Duodenal mucosa (tissue), 2 donors: ENCODE measurements at regions not wholly inside any gene's neighbourhood (a gene's known extent, or its start where the extent isn't known, plus 50 kb on each side); places are given as distances from the start of the nearest gene placed in this dataset.

ENCODE experiments used
- H3K27ac ChIP-seq: one replicate; pipeline ENCODE4 v1.7.0; 2013; ENCODE audit warnings: low read depth, low read length
- H3K27me3 ChIP-seq, 2 donors: one replicate each; pipeline ENCODE4 v1.7.0; 2013; ENCODE audit warnings: low read length in 2 of 2, control low read depth in 1 of 2; ENCODE audit not compliant: insufficient read depth in 2 of 2, control insufficient read depth in 1 of 2
- H3K36me3 ChIP-seq, 2 donors: one replicate each; pipeline ENCODE4 v1.7.0; 2013; ENCODE audit warnings: low read length in 2 of 2, control low read depth in 1 of 2; ENCODE audit not compliant: insufficient read depth in 2 of 2, control insufficient read depth in 1 of 2
- H3K4me1 ChIP-seq, 2 donors: one replicate each; pipeline ENCODE4 v1.7.0; 2013; ENCODE audit warnings: low read length in 2 of 2, control low read depth in 1 of 2; ENCODE audit not compliant: insufficient read depth in 2 of 2, control insufficient read depth in 1 of 2
- H3K4me3 ChIP-seq, 2 donors: one replicate each; pipeline ENCODE4 v1.7.0; 2013; ENCODE audit warnings: low read length in 2 of 2, low read depth in 1 of 2
- H3K9ac ChIP-seq, 2 donors: one replicate each; pipeline ENCODE4 v1.7.0; 2013; ENCODE audit warnings: low read length in 2 of 2, low read depth in 1 of 2
- H3K9me3 ChIP-seq, 2 donors: one replicate each; pipeline ENCODE4 v1.7.0; 2013; ENCODE audit warnings: low read length in 2 of 2, control low read depth in 1 of 2; ENCODE audit not compliant: control insufficient read depth in 1 of 2

DNA sequence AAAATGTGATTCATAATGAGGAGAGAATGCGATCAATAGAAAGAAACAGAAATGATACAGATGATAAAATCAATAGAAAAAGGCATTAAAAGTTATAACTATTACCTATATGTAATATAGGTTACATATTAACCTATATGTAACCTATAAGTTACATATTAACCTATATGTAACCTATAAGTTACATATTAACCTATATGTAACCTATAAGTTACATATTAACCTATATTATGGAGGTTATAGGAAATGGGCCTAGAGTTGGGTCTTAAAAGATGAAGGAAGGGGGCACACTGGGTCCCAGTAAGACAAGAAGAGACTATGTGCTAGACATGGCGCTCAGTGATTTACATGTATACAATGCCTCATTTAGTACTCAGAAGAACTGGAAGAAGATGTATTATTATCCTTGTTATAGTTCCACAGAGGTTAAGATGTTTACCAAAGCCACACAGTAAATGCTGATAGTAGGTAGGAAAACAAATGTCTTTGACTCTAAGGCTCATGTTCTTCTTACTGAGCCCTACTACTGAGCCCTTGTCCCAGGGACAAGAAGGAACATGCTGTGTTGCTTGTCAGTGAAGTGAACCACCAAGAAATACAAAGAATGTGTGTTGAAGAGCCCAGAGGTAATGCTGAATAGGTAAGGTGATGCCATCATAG is 444.6 kb upstream of the PLXNA2 start:
- Histone ChIP-seq H3K27ac (no peak overlapping the region), H3K4me1 (peaks cover 0 to 8% of the 10 kb centered on the region in 2 donors), H3K4me3 (no peak overlapping the region), H3K9me3 (no peaks in the 10 kb centered on the region), H3K9ac (no peak overlapping the region), H3K36me3 (no peaks in the 10 kb centered on the region), H3K27me3 (no peaks in the 10 kb centered on the region)

GRCh38 chr1:208691012-208691411 is 446.8 kb upstream of the PLXNA2 start:
- Histone ChIP-seq H3K4me1 (peaks cover 0 to 8% of the 10 kb centered on the region in 2 donors), H3K9ac (no peak overlapping the region), H3K27ac (no peak overlapping the region)

GRCh38 chr1:208709981-208710380 is 465.8 kb upstream of the PLXNA2 start:
- H3K4me1 ChIP-seq, result no peaks in the 10 kb centered on the region
- no peak overlapping the region for H3K27ac ChIP-seq
- H3K27me3 ChIP-seq, result no peaks in the 10 kb centered on the region
- no peaks in the 10 kb centered on the region for H3K36me3 ChIP-seq
- no peak overlapping the region for H3K4me3 ChIP-seq
- H3K9ac ChIP-seq, result no peak overlapping the region
- no peaks in the 10 kb centered on the region for H3K9me3 ChIP-seq

More at GRCh38 chr1:208691012-208691411, 446.8 kb upstream of the PLXNA2 start:
- Histone ChIP-seq H3K9me3 (no peaks in the 10 kb centered on the region), H3K36me3 (no peaks in the 10 kb centered on the region), H3K4me3 (no peak overlapping the region), H3K27me3 (no peaks in the 10 kb centered on the region)

GRCh38 chr1:208714323-208714722 is 470.1 kb upstream of the PLXNA2 start:
- H3K27ac ChIP-seq, result no peak overlapping the region
- H3K27me3 ChIP-seq, result no peaks in the 10 kb centered on the region
- H3K36me3 ChIP-seq, result no peaks in the 10 kb centered on the region
- no peak overlapping the region for H3K9ac ChIP-seq
- no peaks in the 10 kb centered on the region for H3K4me1 ChIP-seq
- H3K4me3 ChIP-seq, result no peak overlapping the region
- H3K9me3 ChIP-seq, result no peaks in the 10 kb centered on the region

DNA sequence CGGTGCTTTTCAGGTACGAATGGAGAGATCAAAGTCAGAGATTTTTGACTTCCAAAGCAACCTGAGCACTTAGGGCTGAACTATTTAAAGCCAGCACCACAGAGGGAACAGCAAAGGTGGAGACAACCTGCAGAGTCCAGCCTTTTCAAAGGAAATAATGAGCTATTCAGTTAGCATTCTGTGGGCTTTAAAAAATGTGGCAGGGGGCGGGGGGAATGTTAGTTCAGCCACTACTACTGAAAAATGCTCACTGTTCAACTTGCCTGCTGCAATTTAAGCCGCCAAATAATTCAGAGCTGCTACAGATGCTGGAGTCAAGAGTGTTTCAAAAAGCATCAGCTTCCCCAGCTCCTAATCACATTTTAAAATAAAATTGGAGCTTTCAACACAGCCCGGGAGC is 473.3 kb upstream of the PLXNA2 start:
- Histone ChIP-seq H3K4me1 (no peaks in the 10 kb centered on the region), H3K9ac (no peak overlapping the region), H3K27me3 (no peaks in the 10 kb centered on the region), H3K36me3 (no peaks in the 10 kb centered on the region), H3K4me3 (no peak overlapping the region), H3K27ac (no peak overlapping the region), H3K9me3 (peaks cover 0 to 5% of the 10 kb centered on the region in 2 donors)

- H3K27ac ChIP-seq, result no peak overlapping the region
- H3K36me3 ChIP-seq, result no peaks in the 10 kb centered on the region
- H3K9me3 ChIP-seq, result peaks cover 4 to 13% of the 10 kb centered on the region in 2 donors
- no peaks in the 10 kb centered on the region for H3K27me3 ChIP-seq
- H3K9ac ChIP-seq, result no peak overlapping the region
- H3K4me3 ChIP-seq, result no peak overlapping the region
- no peaks in the 10 kb centered on the region for H3K4me1 ChIP-seq
Observed at GRCh38 chr1:208722592-208722991, 478.4 kb upstream of the PLXNA2 start.

- no peak overlapping the region for H3K4me3 ChIP-seq
- H3K9me3 ChIP-seq, result peaks cover 4 to 13% of the 10 kb centered on the region in 2 donors
- no peak overlapping the region for H3K9ac ChIP-seq
- H3K27me3 ChIP-seq, result no peaks in the 10 kb centered on the region
- no peaks in the 10 kb centered on the region for H3K36me3 ChIP-seq
- no peaks in the 10 kb centered on the region for H3K4me1 ChIP-seq
- H3K27ac ChIP-seq, result no peak overlapping the region
Observed at GRCh38 chr1:208724079-208724478, 479.9 kb upstream of the PLXNA2 start.

GRCh38 chr1:208728815-208729214 is 484.6 kb upstream of the PLXNA2 start:
- Histone ChIP-seq H3K36me3 (no peaks in the 10 kb centered on the region), H3K4me3 (no peak overlapping the region), H3K9ac (no peak overlapping the region), H3K9me3 (peaks cover under 1 to 5% of the 10 kb centered on the region in 2 donors), H3K4me1 (peaks cover 4 to 6% of the 10 kb centered on the region in 2 donors), H3K27ac (no peak overlapping the region), H3K27me3 (no peaks in the 10 kb centered on the region)

DNA sequence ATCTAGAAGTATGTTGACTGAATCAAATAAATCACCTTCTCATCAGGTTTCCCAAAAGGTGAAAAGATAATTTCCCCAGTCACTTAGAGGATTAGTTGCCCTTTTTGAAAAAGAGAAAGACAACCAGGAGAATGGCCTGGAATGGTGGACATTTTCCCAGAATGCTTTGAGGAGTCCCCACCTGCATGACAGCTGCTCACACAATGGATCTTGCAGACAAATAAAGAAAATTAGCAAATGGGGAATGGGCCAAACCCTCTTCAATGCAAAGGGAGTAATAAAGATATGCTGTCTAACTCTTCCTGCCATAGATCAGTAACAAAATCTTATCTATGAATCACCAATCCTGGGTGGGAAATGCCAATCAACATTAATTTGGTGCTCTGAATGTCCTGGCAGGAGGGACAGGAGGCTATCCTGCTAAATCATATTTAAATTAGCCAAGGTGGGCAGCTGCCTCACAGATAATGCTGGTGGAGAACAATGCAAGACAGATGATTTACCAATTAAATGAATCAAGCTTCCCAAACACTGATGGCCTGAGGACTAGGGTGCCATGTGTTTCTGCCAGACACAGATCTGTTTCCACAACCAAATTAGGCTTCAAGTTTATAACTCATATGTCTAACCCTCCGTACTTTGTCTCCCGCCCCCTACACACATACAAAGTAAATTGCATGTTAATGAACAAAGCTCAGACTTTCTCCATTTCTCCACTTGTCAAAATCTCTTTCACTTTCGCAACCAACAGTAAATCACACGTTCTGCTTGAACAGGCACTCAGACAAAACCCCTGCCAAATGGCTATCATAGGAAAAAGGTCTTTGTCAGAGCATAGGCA is 488.0 kb upstream of the PLXNA2 start:
- H3K27me3 ChIP-seq, result no peaks in the 10 kb centered on the region
- no peak overlapping the region for H3K9ac ChIP-seq
- peaks cover 4 to 6% of the 10 kb centered on the region in 2 donors for H3K4me1 ChIP-seq
- no peak overlapping the region for H3K27ac ChIP-seq
- H3K36me3 ChIP-seq, result no peaks in the 10 kb centered on the region
- no peaks in the 10 kb centered on the region for H3K9me3 ChIP-seq
- peak overlapping the region; percentile 34 to 42 for H3K4me3 ChIP-seq

GRCh38 chr1:208737161-208737560 is 493.0 kb upstream of the PLXNA2 start:
- Histone ChIP-seq H3K9me3 (no peaks in the 10 kb centered on the region), H3K4me3 (no peak overlapping the region), H3K27me3 (no peaks in the 10 kb centered on the region), H3K36me3 (no peaks in the 10 kb centered on the region), H3K27ac (no peak overlapping the region), H3K4me1 (peaks cover 3 to 4% of the 10 kb centered on the region in 2 donors), H3K9ac (no peak overlapping the region)
